PC-3 (cell line): ENCODE measurements at regions not wholly inside any gene's neighbourhood (a gene's known extent, or its start where the extent isn't known, plus 50 kb on each side); places are given as distances from the start of the nearest gene placed in this dataset.

ENCODE experiments used
- EZH2 ChIP-seq: fragments of 300-600 bp; sonication (generic); IDR thresholded peaks from one replicate; pipeline ENCODE4 v1.6.1; 2017; ENCODE audit warnings: antibody characterized with exemption, mild to moderate bottlenecking, low read length; ENCODE audit not compliant: unreplicated experiment
- EZH2phosphoT487 ChIP-seq: fragments of 300-600 bp; sonication (generic); IDR thresholded peaks from 2 replicates; pipeline ENCODE4 v1.6.1; 2018; ENCODE audit warnings: mild to moderate bottlenecking, antibody characterized with exemption, low read length, borderline replicate concordance
- TF ChIP-seq, protein P1 (sequence below): fragments of 300-600 bp; sonication (generic); conservative IDR thresholded peaks from 2 replicates; pipeline ENCODE4 v1.5.1; 2017; ENCODE audit warnings: antibody characterized with exemption, low read depth, mild to moderate bottlenecking, low read length

GRCh38 chr12:3348055-3348454 lies 142.9 kb upstream of the PRMT8 start:
- TF ChIP-seq, protein P1, sequence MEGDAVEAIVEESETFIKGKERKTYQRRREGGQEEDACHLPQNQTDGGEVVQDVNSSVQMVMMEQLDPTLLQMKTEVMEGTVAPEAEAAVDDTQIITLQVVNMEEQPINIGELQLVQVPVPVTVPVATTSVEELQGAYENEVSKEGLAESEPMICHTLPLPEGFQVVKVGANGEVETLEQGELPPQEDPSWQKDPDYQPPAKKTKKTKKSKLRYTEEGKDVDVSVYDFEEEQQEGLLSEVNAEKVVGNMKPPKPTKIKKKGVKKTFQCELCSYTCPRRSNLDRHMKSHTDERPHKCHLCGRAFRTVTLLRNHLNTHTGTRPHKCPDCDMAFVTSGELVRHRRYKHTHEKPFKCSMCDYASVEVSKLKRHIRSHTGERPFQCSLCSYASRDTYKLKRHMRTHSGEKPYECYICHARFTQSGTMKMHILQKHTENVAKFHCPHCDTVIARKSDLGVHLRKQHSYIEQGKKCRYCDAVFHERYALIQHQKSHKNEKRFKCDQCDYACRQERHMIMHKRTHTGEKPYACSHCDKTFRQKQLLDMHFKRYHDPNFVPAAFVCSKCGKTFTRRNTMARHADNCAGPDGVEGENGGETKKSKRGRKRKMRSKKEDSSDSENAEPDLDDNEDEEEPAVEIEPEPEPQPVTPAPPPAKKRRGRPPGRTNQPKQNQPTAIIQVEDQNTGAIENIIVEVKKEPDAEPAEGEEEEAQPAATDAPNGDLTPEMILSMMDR, result no peak
- TF ChIP-seq EZH2phosphoT487, result no peak
- no peak for TF ChIP-seq EZH2
